Left lung (tissue), 4 donors: ENCODE measurements at regions not wholly inside any gene's neighbourhood (a gene's known extent, or its start where the extent isn't known, plus 50 kb on each side); places are given as distances from the start of the nearest gene placed in this dataset.

Experiments
- ATAC-seq: fragments of 200-7000 bp; cut with Tn5 transposase; one replicate; pipeline ENCODE4 v1.9.1; 2020; ENCODE audit warnings: moderate library complexity
- DNase-seq, 4 donors: peaks; one replicate each; pipeline ENCODE4 v3.0.0-alpha.2; 2013 to 2020
- H3K27ac ChIP-seq, 2 donors: fragments of 200-600 bp; sonication (generic) in 1 of 2; one replicate each; pipeline versions ENCODE4 v1.5.0 to v1.8.0; 2020 to 2021
- H3K27me3 ChIP-seq, 2 donors: fragments of 200-600 bp; sonication (generic) in 1 of 2; one replicate each; pipeline versions ENCODE4 v1.5.0 to v1.8.0; 2020 to 2021
- H3K36me3 ChIP-seq, 2 donors: fragments of 200-600 bp; sonication (generic) in 1 of 2; one replicate each; pipeline versions ENCODE4 v1.5.0 to v1.8.0; 2020 to 2021
- H3K4me1 ChIP-seq, 2 donors: fragments of 200-600 bp; one replicate each; pipeline ENCODE4 v1.8.0; 2021
- H3K4me3 ChIP-seq, 2 donors: fragments of 200-600 bp; sonication (generic) in 1 of 2; one replicate each; pipeline versions ENCODE4 v1.5.0 to v1.8.0; 2020 to 2021; ENCODE audit warnings: mild to moderate bottlenecking in 1 of 2
- H3K9me3 ChIP-seq, 2 donors: fragments of 200-600 bp; sonication (generic) in 1 of 2; one replicate each; pipeline versions ENCODE4 v1.5.0 to v1.8.0; 2020 to 2021
- intact Hi-C, 2 donors: fragments of 100-400 bp; cut with DNase I; formaldehyde crosslinking; loops; one replicate each; pipeline versions ENCODE4 v1.11.2 to v1.14.2; 2022
- TF ChIP-seq, protein P1 (sequence below), 2 donors: fragments of 200-600 bp; sonication (generic) in 1 of 2; IDR thresholded peaks; one replicate each; pipeline versions ENCODE4 v1.5.0 to v1.8.0; 2021; ENCODE audit warnings: antibody characterized with exemption in 2 of 2
- donor health status: DM: no; HTN: yes; CAD: no.
- donor health status: DM: no; HTN: no; CAD: no.

DNA sequence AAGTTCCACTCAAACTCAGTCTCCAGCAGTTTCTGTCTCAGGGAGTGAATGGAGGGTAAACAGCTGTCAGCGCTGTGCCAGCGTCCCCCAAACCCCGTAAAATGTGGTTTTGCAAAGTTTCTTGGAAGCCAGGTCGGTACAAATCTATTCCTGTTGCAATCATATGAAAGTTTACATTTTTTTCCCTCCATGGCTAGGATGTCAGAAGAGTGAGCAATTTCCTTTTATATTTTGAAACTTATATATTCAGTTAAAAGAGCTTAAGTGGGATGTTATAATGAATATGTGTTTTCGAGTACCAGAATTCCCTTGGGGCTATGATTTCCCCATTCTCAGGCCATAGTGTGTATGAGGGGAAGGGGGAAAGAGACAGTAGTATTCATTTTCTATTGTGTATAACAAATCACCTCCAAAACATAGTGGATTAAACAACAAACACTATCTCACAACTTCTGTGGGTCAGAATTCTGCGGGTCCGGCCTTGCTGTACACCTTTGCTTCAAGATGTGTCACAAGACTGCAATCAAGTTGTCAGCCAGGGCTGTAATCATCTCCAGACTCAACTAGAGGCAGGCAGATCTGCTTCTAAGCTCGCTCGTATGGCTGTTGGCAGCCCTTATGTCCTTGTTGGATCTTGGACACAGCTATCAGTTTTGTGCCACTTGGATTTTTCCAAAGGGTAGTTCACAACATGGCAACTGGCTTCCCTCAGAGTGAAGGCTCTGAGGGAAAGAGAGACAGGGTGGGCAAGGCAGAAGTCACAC is 107.4 kb downstream of the SNX18 start:
- H3K4me3 ChIP-seq = no peak overlapping the region
- H3K4me1 ChIP-seq = peaks cover 0 to 17% of the 10 kb centered on the region in 2 donors
- intact Hi-C loops = no loop called here
- TF ChIP-seq, protein P1, sequence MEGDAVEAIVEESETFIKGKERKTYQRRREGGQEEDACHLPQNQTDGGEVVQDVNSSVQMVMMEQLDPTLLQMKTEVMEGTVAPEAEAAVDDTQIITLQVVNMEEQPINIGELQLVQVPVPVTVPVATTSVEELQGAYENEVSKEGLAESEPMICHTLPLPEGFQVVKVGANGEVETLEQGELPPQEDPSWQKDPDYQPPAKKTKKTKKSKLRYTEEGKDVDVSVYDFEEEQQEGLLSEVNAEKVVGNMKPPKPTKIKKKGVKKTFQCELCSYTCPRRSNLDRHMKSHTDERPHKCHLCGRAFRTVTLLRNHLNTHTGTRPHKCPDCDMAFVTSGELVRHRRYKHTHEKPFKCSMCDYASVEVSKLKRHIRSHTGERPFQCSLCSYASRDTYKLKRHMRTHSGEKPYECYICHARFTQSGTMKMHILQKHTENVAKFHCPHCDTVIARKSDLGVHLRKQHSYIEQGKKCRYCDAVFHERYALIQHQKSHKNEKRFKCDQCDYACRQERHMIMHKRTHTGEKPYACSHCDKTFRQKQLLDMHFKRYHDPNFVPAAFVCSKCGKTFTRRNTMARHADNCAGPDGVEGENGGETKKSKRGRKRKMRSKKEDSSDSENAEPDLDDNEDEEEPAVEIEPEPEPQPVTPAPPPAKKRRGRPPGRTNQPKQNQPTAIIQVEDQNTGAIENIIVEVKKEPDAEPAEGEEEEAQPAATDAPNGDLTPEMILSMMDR (IDR thresholded peaks at IDR 0.05) = no peak
- ATAC-seq (no peak), DNase-seq (no peak)
- peaks cover 0 to 3% of the 10 kb centered on the region in 2 donors for H3K9me3 ChIP-seq
- no peaks in the 10 kb centered on the region for H3K27me3 ChIP-seq
- no peaks in the 10 kb centered on the region for H3K36me3 ChIP-seq
- peak overlapping the region in 1 of 2 donors; percentile 26 for H3K27ac ChIP-seq

DNA sequence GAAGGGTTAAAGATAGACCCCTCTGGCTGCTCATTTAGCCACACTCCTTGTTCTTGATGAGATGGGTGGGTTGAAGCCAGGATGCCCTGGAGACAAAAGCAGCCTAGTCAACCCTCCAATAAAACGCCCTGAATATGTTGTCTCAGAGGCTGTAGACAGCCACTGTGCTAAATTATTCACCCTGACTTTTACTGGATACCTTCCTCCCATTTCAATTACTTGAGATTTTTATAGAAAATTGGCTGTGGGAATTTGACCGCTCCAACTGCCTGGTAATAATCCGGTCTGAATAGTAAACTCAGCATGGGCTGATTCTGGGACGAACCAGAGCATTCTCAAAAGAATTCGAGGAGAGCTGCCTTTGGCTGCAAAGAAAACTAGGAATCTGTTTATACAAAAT is 104.2 kb downstream of the SNX18 start:
- Histone ChIP-seq H3K27me3 (no peaks in the 10 kb centered on the region), H3K9me3 (no peaks in the 10 kb centered on the region), H3K4me1 (peaks cover 0 to 35% of the 10 kb centered on the region in 2 donors), H3K36me3 (no peaks in the 10 kb centered on the region), H3K27ac (no peak overlapping the region), H3K4me3 (no peak overlapping the region)
- intact Hi-C loops = no loop called here
- TF ChIP-seq, protein P1 (IDR thresholded peaks at IDR 0.05) = no peak
- ATAC-seq (no peak), DNase-seq (no peak)

DNA sequence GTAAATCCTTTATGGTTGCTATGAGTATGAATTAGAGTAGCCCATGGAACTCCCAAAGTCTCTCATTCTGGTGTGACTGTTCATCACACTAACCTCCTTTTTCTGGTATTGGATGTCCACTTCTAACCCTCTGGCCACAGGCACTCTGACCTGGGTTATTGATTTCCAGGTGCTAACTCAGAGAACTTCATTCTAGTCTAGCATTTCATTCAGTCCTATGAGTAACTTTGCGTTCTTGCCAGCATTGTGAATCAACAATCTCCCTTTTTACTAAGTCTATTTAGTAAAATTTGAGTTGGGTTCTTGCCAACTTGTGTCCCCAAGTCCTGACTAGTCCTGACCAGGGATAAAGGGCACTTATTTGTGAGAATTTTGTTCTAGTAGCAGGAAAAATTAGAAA is 103.5 kb downstream of the SNX18 start:
- intact Hi-C loops = no loop called here
- TF ChIP-seq, protein P1 (IDR thresholded peaks at IDR 0.05) = no peak
- no peak for ATAC-seq

DNA sequence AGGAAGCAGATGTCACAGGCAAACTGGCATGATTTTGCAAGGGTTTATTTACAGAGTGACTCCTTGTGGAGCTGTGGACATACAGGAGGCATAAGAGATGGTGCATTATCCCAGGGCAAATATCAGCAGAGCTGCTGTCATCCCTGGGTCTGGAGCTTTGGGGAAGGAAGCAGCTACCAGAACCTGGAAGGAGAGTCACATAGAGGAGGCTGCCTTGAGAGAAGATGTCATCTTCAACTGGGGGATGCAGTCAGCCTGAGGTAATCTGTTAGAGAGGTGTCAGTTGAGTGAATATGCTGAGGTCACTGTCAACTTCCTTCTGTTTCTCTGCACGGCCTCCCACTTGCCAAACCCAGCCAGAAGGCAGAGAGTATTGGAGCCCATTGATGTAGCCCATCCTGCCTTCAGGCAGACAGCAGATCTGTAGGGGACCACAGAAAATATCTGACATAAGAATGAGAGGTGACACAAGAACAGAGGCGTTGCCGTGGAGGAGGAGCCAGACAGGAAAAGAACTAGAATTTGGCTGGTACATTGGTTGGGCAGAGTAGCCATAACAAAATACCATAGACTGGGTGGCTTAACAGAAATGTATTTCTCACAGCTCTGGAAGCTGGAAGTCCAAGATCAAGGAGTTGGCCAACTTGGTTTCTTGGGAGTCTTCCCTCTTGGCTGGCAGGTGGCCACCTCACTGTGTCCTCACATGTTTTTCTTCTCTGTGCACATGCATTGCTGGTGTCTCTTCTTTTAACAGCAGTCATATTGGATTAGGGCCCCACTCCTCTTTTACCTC is 102.8 kb downstream of the SNX18 start:
- no peaks in the 10 kb centered on the region for H3K9me3 ChIP-seq

More for the DNA sequence above, 103.5 kb downstream of the SNX18 start:
- peaks cover under 1 to 42% of the 10 kb centered on the region in 2 donors for H3K4me1 ChIP-seq
- no peak overlapping the region for H3K27ac ChIP-seq
- no peak for DNase-seq
- H3K36me3 ChIP-seq = no peaks in the 10 kb centered on the region
- no peaks in the 10 kb centered on the region for H3K27me3 ChIP-seq
- no peak overlapping the region for H3K4me3 ChIP-seq
- H3K9me3 ChIP-seq = no peaks in the 10 kb centered on the region

More for the DNA sequence above, 102.8 kb downstream of the SNX18 start:
- ATAC-seq (no peak), DNase-seq (no peak)
- Histone ChIP-seq H3K27ac (peak overlapping the region in 1 of 2 donors; percentile 65), H3K27me3 (no peaks in the 10 kb centered on the region), H3K36me3 (no peaks in the 10 kb centered on the region), H3K4me3 (no peak overlapping the region), H3K4me1 (peaks cover 7 to 49% of the 10 kb centered on the region in 2 donors)
- TF ChIP-seq, protein P1 (IDR thresholded peaks at IDR 0.05) = no peak
- intact Hi-C loops = no loop called here
